ENCODE measurements at regions not wholly inside any gene's neighbourhood (a gene's known extent, or its start where the extent isn't known, plus 50 kb on each side); places are given as distances from the start of the nearest gene placed in this dataset.
"Not testable (repeated sequence)": the region's sequence is repeated elsewhere in the genome, so short reads cannot be mapped to it uniquely, and the experiment has no call there.

DNA sequence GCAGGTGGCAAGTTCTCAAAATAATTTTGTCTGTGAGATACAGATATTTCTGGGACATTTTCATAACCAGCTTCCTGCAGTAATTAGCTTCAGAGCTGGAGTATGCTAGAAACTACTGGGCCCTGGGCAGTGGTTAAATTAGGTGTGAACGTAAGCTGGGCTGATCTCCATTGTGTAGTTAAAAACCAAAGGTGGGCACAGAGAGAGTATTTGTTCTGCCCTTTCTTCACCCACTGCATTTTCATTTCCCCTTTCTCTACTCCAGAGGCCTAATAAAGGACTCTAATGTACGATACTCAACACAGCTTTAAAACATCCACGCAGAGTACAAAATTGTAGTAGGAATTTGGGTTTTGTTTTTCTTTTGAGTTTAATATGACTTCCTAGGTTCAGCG is 252.7 kb downstream of the SPRY1 start:
- FAIRE-seq: no peak

DNA sequence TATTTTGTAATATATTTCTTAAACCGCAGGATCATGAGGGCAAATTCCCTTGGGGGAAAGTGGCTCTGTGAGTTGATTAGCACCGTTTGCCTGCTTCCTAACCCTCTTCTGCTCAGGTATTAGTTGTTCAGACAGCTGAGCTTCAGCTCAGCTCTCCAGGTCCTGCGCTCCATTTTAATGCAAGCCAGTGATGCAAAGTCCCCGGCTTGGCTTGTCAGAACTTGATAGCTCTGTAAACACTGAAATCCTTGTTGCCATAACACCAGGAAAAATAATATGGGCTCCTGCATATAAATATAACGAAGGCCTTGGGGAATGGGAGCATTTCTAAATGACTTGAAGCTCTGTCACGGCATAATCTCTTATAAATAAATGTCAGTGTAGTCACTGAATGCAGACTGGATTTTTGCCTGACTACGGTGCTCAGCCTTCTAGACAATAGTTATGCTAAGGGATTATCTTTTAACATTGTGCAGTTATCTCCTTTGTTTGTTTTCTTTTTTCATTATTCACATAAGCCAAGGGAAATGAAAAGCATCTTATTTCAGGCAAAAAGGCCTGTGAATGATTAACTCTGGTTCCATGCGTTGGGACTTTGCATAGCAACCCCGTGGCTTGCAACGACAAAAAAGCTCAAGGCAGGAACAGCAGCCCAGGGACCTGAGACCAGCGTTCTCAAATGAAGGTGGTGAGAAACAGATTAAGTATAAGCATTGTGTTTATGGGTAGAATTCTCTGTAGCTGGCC is 253.2 kb downstream of the SPRY1 start:
- no peak for FAIRE-seq

DNA sequence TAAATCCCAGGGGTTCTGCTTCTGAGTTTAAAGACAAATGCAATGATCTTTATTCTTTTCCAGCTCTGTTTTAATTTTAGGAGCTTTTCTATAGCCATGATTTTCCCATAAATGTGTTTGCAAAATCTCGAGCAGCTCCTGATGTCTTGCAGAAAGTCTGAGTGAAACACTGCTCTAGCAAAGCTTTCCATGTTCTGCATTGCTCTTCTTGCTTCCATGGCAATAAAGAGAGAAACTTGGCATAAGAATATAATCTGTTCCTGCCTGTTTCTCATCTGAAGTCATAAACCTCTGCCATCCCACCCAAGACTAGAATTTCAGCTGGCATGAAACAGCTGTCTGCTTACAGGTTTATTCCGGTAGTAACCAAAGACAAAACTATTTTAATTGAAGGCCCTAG is 254.5 kb downstream of the SPRY1 start:
- no peak for FAIRE-seq

DNA sequence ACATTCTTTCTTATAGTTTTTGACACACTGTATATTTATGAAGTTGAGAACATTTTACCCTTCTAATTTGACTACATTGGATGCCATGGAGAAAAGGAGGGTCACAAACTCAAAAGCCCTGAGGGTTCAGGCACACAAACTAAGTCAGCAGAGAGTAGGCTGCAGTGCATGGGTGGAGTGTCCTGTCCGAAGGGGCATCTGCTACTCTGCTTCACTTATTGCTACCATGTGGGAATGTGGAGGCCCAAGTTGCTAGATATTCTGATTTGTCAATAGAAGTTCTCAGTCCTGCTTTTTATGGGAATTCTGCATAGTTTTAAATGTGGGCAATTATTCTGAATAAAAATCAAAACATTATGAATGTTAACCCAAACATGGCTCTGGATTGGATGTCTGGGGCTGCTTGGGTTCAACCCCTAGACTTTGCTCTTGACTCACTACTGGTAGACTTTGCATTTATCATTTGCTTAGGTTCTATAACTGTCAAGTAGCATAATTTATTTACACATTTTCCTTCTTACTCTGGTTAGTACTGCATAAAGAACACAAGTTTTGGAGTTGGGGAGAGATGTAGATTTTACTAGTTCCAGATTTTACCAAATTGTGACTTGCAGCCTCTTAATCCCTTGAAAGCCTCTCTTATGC is 255.1 kb downstream of the SPRY1 start:
- no peak for FAIRE-seq

DNA sequence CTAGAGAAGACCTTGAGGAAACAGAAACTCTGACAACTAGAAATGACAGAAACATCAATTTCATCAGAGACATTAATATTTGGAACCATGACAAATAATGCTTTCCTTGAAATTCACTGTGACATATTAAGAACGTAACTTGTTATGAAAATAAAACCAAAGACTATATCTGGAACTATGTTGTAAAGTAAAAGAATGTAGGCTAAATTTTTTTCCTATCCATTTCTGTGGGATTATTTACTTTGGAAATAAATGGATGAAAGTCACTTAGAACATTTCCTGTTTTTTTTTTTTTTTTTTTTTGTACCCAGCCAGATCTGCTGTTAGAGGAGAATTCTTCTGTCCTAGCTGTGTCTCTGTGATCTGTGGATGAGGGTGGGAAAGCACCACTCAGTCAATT is 255.9 kb downstream of the SPRY1 start:
- FAIRE-seq: no peak

DNA sequence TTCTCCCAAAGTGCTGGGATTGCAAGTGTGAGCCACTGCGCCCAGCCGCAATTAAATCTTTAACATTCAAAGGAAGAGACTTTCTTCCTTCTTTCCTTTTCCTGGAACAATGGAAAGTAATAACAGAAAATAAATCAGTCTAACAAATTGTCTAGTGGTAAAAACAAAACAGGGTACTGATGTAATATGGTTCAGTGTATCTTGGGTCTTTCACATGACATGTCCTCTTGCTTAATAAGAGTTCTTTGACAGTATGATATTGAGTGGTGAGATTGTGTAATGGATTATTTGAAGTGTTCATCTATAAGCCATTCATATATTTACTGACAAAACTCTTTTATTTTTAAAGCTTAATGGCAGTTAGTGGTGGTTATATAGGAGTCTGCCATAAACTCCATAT is 256.6 kb downstream of the SPRY1 start:
- FAIRE-seq: no peak

DNA sequence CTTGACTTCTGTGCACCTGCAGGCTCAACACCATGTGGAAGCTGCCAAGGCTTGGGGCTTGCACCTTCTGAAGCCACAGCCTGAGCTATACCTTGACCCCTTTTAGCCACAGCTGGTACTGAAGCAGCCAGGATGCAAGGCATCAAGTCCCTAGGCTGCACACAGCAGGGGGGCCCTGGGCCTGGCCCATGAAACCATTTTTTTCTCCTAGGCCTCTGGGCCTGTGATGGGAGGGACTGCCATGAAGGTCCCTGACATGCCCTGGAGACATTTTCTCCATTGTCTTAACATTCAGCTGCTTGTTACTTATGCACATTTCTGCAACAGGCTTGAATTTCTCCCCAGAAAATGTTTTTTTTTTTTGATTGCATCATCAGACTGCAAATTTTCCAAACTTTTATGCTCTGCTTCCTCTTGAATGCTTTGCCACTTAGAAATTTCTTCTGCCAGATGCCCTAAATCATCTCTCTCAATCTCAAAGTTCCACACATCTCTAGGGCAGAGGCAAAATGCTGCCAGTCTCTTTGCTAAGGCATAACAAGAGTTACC is 260.2 kb downstream of the SPRY1 start:
- not testable (repeated sequence) for FAIRE-seq

DNA sequence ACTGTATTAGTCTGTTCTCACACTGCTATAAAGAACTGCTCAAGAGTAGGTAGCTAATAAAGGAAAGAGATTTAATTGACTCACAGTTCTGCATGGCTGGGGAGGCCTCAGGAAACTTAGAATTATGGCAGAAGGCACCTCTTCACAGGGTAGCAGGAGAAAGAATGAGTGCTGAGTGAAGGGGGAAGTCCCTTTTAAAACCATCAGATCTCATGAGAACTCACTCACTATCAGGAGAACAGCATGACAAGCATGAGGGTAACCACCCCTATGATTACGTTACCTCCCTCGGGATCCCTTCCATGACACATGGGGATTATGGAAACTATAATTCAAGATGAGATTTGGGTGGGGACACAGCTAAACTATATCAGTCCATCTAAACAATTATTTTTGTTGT is 261.0 kb downstream of the SPRY1 start:
- FAIRE-seq: not testable (repeated sequence)

DNA sequence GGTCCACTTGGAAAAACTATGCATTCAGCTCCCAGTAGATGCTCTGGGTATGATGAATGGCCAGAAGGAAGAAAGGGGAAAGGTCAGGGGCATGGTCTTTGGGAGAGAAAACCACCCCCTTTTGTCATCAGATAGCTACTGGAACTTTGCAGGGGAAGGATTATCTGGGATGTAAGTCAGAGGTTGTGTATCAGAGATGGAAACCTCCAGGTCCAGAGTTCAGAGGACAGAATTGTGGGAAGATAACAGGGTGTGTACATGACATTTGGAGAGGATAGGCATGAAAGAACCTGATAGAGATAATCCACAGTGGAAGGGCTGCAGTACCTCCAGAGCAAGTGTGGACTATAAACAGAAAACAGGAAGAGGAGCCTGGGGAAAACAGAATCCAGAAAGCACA is 262.7 kb downstream of the SPRY1 start:
- FAIRE-seq: no peak

DNA sequence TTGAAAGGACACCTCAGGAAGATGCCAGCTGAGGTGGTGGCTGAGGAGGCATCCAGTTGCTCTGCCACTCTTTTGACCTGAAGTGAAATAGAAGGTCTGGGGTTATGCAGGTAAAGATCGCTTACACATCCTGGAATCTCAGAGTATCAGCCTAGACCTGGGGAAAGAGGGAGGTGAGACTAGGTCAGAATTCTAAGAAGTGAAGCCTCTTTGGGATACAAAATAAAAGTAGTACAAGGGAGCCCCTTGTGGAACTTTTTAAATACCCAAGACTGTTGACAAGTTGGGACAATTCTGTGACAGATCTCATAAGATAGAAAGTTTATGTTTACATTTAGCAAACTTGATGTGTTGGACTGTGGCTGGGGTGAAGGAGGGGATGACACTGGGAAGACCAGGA is 263.1 kb downstream of the SPRY1 start:
- no peak for FAIRE-seq

DNA sequence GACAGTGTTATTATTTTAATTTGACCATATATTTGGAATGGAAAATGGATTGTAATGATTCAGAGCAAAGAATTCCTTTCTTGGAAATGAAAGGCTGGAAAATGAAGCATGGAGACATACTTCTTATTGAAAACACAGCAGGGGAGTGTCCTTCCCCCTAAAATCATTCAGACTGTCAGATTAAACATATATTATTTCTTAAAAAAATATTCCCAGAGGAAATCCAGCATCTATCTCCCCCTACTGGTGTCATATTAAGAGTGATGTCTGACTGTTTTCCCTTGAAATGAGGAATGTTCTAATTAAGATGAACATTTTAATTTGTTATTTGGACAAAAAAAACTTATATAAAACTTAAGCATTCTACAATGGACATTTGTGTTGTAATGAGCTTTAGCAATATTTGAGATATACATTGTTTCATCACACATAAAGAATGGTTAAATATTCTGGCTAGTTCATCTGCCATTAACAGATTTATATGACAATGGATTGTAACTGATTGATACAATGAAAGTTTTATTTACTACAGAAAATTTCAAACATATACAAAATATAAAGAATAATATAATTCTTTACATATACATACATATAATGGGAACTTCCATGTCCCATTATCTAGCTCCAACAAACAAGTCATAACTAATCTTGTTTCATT is 264.6 kb downstream of the SPRY1 start:
- peak; percentile 84 for FAIRE-seq

DNA sequence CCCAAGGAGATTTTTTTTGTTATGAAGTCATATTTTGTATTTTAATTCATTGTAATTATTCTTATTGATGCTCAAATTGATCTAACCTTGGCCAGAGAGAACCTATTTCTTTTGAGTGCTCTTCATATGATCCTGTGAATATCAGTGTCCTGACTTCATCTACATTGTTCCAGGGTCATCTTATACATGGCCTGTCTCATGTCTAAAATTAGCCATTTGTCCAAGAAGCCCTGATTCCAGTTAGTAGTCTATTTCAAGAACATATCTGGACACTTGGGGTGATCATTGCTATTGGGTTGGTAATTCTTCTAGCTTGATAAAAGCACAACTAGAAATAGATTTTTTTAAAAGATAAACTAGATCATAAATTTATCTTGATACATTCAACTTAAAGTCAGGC is 266.2 kb downstream of the SPRY1 start:
- no peak for FAIRE-seq

DNA sequence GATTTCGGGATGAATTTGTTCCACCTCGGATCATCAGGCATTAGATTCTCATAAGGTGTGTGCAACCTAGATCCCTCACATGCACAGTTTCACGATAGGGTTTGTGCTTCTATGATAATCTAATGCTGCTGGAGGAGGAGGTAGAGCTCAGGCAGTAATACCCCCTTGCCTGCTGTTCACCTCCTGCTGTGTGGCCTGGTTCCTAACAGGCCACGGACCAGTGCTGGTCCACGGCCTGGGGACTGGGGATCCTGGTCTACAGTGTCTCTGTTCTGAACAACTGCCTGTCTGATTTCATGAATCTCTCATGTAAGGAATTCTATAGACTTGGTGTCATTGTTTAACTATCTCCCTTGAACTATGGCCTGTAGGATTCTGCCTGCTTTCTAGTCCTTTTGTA is 269.9 kb downstream of the SPRY1 start:
- no peak for FAIRE-seq

DNA sequence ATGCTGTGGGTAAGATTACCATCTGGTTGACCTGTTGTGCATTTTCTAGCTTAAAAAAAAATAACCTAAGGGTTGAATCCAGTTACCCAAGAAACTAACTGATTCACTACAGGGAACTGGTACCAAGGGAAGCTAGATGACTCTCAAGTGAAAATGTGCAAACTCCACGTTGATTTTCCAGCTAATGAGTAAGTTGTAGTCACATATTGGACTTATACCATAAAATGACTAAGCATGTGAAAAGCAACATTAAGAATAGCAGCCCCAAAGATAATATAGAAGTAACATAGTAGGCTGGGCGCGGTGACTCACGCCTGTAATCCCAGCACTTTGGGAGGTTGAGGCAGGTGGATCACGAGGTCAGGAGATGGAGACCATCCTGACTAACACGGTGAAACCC is 270.9 kb downstream of the SPRY1 start:
- no peak for FAIRE-seq

DNA sequence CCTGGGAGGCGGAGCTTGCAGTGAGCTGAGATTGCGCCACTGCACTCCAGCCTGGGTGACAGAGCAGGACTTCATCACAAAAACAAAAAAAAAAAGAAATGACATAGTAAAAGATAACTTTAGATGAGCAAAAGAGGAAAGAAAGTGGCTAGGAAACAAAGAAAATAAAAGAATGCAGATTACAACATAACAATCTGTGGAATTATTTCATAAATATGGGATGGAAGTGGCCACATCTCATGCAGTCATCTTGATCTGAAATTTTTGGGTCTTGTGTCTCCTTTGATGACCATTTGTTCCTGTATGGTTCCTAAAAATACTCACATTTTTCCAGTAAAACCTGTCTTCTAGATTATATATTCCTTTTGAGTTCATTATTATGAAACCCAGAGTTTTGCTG is 271.4 kb downstream of the SPRY1 start:
- FAIRE-seq: no peak

DNA sequence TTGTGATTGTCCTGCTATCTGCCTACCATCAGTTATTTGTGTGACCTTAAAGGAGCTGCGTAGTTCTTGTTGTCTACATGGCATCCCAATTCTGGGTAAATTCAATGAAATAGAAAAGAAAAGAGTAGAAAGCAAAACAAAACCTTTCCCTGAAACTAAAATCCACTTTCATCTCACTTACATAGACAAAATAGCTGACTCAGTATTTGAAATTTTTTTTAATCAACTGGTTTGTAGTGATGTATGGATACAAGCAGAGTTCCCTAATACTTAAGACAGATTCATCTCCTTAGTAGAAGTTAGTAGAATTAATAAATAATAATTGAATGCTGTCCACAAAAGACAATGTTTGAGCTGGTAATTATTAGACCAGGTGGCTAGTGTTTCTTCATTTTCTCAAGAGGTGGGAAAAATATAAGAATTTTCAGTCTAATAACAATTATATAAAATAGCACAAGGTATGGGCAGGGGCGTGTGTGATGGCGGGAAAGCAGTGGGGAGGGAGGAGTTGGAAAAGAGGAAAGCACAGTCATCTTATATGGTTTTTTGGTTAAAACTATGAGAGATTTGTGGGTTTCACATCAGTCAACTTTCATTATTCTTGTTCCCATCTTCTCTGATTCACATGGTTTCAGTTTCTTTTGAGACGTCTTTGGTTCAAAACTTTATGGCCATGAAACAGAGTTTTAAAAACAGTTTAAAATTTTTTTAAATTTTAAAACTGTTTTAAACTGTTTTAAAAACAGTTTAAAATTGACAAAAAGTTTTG is 275.2 kb downstream of the SPRY1 start:
- no peak for FAIRE-seq

DNA sequence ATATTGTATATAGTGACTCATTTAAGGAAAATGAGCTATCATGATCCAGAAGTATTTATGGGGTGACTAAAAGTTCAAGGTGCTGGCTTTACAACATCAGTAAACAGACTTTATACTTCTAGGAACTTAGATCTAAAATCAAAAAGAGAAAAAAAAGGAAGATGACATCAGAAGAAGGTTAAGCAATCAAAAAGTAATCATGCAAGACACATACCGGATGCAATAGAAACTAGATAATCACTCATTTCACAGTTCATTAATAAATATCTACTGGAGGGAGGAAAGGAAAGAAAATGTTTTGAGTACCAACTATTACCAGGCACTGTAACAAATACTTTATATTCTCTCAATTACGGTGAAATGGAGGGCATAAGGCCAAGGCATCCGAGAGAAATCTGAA is 276.4 kb downstream of the SPRY1 start:
- no peak for FAIRE-seq

DNA sequence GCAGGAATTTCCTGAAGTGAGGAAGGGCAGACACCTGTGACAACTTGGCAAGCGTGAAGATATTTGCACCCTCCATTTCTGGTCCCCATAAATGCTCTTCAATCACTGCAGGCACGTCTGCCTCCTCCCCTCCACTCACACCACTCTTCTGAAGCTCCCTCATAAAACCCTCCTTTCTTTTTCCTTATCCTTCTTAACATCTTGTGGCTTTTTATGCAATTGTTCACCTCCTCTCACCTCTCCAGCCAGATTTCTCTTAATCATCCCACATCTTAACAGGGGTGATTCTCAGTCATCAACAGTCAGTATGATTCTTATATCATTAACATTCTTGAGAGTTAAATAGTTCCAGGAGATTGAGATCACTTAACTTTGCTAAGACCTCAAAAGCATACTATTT is 277.4 kb downstream of the SPRY1 start:
- FAIRE-seq: no peak

DNA sequence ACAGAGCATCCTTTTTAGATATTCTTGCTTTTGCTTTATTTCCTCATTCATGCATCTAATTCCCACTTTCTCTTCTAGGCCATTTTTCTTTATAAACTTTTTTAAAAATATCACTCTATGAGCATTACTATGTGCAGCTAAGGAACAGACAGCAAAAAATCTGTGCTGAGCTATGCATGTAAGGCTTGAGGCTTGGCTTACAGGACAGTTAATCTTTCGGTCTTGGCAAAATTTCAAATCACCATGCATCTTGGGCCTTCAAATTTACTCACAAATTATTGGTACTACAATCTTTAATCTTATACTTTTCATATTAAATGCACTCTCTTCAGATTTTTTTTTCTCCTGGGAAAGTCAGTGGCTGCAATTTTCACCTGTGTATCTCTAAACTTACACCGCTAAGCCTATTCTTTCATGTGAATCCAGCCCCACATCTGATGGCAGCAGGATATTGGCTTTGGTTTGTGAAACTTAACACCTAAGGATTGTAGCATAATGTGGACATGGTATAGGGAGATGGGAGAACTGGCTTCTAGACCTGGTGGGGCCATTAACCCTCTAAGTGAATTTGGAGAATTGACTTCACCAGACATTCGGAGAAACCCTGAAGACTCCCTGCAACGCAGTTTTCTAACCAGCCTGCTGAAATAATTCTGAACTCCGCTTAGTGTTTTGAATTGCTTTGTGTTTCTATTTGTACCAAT is 278.3 kb downstream of the SPRY1 start:
- no peak for FAIRE-seq

DNA sequence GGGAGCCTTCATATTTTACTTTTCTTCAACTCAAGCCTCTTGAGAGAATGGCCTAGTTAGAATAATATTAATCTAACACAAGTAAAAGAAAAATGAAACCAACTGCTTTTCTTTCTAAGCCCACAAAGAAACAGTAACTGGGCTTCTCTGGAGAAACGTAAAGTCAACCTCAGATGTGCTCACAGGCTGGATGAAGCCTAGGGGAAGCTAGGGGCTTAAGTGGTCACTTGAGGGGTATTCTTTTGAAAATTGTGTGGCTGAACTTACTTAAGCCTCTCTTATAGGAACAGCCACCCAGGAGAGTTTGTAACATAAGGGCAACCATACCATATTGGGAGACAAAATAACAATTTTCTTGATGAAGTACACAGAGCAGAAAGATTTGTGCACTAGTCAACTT is 279.0 kb downstream of the SPRY1 start:
- FAIRE-seq: no peak

DNA sequence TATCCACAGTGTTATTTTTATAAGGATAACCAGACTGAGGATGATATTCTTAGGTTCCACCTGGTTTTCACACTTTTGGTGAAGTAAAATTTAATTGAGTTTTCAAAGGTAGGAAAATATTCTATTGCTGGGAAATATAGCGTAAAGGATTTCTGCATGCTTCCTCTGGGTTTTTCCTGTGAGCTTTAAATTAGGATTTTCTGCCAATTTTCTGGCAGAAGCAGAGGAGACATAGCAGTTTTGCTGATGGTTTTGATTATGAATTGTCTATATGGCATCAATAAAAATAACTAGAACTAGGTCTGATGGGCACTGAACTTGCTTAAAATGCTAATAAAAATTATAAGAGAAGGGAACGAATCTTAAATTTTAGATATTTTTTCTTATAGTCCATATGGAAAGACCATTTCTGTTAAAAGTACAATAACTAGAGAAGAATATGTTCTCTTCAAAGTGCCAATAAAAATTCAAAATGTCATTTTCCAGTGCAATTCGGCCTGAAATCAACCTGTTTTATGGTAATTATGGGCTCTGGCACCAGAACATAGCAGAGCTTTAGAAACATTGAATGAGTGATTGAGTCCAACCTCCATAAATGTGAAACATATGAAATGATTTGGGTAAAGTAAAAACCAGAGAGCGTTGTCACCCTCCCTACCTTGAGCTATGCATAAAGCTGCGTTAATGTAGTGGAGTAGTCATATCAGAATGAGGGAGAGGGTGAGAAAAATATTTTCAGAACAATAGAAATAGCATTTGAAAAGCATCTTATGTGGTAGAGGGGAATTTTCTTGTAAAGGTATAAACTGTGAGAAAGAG is 279.7 kb downstream of the SPRY1 start:
- no peak for FAIRE-seq

DNA sequence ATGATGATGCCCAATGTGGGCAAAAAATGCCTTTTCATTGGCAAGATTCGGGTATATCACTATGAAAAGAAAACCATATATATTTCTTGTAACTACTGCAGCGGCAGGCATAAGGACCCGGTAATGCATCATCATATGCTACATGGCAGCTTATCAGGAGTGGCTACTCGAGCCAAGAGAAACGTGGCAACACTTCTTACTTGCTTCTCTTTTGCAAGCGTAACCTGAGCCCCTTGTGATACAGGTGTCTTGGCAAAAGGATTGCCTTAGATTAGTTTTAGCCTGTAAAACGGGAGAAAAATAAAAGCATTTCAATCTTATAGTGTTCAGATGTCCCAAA is 280.3 kb downstream of the SPRY1 start:
- FAIRE-seq: no peak

Measured in A204.1 (cell line).